Endothelial cell of hepatic sinusoid (primary cell): ENCODE measurements at regions not wholly inside any gene's neighbourhood (a gene's known extent, or its start where the extent isn't known, plus 50 kb on each side); places are given as distances from the start of the nearest gene placed in this dataset.
"Not testable (repeated sequence)": the region's sequence is repeated elsewhere in the genome, so short reads cannot be mapped to it uniquely, and the experiment has no call there.

Experiments
- in situ Hi-C: cut with HindIII; loops from 2 replicates; pipeline ENCODE4 v1.10.0; 2017; ENCODE audit warnings: low sequenced_read_pairs

DNA sequence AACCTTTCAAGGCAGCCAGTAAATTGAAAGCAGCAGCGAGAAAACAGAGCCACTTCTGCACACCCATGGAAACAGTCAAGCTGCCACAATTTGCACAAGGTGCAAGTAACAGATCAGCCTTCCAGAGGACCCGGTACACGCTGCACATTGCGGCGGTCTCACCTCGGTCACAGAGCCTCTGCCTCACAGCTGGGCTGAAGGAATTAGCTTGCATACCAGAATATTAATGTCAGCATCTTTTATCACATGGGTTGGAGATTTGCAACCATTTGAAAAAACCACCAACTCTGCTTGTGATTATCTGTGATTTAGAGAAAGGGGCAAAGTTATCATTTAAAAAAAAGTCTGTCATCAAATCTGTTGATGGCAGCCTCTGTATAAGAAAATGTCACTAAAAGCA lies 330.5 kb upstream of the TCF4 start:
- in situ Hi-C loops, result no loop called here

DNA sequence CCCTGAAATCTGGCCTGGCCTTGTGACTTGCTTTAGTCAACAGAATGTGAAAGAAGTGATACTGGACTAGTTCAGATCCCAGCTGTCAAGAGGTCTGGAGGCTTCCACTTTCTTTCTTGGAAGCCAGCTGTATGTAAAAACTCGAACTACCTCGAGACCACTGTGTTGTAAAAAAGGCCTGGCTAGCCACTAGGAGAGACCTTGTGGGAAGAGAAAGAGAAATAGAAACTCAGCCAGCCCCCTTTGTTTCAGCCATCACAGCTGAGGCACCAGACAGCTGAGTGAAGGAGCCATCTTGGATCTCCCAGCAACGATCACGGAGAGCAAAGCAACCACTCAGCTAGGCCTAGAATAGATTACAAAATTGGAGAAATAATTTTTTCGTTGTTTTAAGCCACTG lies 324.9 kb upstream of the TCF4 start:
- in situ Hi-C loops, result no loop called here

DNA sequence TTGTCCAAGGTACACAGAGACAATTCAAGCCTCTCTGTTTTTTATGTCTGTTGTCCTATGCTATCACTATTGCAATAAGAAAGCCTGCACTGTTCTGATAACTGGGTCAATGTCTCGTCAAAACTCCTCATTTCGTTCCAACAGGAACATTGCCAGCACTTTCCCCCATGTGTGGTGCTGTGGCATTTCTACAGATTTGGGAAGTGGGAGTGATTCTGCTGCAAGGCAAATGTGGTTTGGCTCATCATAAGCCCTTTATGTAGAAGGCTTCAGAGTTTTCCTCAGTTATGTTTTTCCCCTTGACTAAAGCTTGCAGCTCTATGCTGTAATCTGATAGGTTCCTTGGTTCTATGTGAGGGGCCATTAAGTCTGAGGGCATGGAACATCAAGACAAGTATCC lies 324.1 kb upstream of the TCF4 start:
- in situ Hi-C loops, result no loop called here

DNA sequence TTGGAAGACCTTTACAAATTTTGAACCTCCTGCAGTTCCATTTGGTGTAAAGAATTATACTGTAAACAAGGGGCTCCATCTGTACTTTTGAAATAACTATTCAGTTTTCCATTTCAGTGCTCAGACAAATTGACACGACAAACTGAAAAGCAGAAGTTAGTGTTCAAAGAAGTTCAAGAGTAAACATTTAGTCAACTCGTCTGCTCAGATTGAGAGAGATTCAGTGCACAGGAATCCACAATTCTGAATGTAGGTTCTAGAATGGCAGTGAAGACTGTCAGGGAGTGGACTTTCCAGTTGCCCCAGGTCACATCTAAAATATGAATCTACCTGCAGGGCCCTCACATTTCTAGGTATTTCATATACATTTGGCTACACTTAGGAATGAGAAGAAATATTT lies 322.3 kb upstream of the TCF4 start:
- in situ Hi-C loops, result no loop called here

DNA sequence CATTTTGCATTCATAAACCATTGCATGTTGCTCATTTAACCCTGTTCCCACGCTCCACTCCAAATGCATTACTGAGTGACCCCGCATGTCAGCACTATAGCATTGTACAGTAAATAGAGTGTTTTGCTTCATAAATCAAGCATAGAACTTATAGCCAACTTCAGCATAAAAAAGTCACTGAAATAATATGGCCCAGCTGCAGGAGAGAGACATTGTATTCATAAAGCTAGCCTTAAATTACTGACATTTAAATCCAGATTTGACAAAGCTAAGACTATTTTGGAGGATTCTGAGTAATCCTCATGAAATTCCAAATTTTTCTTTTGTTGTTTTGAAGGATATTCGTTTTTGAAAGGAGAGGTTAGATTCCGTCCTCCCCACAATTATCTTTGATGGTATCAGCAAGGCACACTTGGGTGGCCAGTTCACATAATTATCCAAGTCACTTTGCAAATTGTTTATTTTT lies 320.9 kb upstream of the TCF4 start:
- in situ Hi-C loops, result no loop called here

DNA sequence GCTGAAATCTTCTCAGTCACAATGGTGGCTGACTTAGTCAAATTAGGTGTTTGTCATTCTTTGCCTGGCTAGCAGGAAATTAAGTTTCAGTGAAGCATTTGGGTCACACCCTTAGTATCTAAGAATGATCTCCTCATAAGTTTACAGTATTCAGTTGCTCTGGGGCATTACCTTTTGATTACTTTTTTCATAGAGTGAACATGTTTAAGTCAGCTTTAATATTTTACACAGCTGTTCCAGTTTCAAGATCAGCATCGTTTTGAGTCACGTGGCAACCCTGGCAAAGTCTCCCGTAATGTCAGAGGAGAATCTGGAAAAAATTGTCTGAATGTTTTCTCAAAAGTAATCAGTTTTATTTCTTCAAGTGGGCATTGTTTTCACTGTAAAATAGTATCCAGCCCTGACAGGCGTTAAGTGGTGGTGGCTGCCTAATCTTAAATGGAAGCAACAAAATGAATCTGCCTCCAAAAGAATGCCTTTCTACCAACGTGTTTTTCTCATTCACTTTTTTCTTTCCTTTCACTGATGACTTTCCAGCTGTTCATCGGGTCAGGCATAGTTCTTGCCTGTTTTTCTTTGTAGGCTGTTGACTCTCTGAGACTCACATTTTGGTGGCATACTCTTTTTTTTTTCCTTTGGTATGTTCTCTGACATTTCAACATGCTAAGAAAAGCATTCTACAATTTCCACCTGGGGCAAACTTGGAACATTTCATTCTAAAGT lies 319.6 kb upstream of the TCF4 start:
- in situ Hi-C loops, result no loop called here

DNA sequence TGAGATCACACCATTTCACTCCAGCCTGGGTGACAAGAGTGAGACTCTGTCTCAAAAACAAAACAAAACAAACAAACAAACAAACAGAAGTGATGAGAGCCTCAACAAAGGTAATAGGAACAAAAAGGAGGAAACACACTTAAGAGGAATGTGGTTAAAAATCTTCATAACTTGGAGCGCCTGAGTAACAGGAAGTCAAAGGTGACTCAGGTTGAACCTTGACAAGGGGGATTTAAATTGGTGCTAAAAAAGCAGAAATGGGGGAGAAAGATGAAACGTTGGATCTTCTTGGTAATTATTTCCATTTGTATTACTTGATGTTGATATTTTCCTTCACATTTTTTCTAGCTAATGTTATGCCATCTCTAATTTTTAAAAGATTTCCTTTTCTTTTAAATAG lies 318.5 kb upstream of the TCF4 start:
- in situ Hi-C loops, result no loop called here

DNA sequence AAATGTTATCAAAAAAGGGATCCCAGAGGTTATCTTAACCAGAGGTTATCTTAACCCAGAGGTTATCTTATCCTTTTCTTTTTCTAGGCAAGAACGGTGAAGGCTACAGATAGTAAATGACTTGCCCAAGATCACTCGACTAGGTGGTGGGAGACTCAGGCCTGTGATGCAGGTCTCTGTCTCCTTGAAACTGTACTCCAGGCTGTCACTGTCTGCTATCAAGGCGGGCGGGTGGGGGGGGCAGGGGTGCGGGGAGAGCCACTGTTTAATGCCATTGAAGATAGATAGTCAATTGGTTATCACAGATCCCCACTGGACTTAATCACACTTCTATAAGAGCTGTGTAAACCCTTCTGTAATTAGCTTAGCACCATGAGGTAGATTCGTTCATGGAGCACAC lies 315.9 kb upstream of the TCF4 start:
- in situ Hi-C loops, result loop anchor here (5.0 kb wide), 2 partner anchors 58 to 72 kb away; no protein-coding TSS in a partner anchor

DNA sequence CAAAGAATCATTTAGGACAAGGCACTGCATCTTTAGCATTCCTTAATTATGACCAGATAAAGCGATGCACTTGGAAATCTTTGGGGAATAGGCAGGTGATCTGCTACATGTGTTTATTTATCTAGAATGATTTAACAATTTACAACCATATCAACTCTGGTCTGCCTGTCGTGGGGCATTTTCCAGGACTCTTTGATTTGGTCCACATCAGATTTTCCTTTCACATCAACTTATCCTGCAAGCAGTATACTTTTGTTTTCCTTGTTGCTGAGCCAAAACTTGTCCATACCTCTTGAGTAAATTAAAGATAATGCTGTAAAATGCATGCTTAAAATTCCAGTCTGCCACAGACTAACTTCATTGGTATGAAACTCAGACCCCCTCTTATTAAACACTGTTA lies 312.4 kb upstream of the TCF4 start:
- in situ Hi-C loops, result loop anchor here (5.0 kb wide), 2 partner anchors 62 to 68 kb away; no protein-coding TSS in a partner anchor

DNA sequence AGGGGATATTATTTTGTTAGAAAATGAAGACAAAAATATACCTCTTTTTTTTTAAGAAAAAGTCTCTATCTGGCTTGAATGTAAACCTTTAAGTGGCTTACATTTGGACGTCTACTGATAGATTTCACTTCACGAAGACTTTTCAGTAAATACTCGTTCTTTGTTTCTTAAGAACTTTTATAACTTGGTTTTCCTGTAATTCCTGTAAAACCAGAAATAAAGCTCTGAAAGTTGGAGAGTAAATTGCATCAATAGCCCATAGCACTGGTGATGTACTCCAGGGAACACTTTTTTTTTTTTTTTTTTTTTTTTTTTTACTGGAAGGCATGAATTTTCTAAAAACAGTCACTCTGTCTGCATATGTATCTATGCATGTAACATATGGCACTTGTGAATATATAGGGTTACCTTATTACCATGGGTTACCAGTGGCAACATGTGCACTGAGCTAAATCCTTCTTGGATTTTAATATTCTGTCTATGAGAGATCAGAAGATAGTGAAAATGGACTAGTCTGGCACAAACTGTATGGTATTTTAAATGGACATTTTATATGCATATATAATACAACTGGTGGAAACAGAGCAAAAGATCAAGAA lies 309.2 kb upstream of the TCF4 start:
- in situ Hi-C loops, result no loop called here

DNA sequence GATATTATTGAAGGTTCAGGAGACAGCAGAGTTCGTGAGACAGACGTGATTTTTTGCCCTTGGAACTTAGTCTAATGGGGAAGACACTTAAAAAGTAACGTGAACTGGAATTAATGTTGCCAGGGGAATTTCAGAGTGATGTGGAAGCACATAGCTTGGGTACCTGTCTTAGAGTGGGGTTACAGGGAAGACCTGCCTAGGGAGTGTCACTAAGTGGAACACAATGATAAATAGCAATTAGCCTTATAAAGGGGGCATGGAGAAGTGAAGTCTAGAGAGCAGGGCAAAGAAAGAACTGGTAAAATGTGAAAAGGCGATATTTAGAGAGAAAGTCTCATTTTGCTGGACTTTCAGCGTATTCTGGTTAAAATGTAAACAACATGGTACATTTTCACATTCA lies 306.0 kb upstream of the TCF4 start:
- in situ Hi-C loops, result no loop called here

DNA sequence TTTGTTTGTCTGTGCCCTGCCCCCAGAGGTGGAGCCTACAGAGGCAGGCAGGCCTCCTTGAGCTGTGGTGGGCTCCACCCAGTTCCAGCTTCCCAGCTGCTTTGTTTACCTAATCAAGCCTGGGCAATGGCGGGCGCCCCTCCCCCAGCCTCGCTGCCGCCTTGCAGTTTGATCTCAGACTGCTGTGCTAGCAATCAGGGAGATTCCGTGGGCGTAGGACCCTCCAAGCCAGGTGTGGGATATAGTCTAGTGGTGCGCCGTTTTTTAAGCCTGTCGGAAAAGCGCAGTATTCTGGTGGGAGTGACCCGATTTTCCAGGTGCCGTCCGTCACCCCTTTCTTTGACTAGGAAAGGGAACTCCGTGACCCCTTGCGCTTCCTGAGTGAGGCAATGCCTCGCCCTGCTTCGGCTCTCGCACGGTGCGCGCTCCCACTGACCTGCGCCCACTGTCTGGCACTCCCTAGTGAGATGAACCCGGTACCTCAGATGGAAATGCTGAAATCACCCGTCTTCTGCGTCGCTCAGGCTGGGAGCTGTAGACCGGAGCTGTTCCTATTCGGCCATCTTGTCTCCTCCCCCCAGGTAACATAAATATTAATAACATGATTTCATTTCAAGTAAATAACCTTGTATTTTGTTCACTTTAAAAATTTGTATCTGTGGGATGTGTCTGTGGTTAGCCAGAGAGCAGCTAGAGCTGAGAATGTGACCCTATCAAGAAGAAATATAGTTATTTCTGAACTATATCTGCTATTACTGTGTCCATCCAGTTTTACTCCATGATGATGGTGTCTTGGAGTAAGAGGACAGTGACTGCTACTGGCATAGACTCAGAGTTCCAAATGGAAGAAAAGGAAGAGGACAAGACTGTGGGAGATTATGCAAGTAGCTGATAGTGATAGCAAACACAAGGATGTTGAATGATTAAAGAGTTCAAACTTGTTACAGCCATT lies 305.1 kb upstream of the TCF4 start:
- in situ Hi-C loops, result not testable (repeated sequence)

DNA sequence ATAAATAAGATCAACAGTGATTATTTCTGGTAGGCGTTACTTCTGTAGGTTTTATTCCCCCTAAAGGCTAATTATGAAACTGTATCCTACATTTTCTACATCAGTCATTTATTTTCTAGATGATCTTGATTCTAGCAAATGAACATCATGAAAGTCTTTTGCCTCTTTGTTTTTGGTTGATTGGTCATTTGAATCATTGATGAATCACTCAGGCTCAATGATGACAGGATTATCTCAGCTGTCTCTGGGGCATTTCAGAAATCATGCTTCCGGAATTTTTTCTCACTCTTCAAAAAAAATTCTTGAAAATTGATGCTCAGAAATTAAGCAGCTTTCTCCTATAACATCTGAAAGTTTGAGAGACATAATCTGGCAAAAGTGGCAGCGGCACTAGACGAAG lies 298.9 kb upstream of the TCF4 start:
- in situ Hi-C loops, result no loop called here

DNA sequence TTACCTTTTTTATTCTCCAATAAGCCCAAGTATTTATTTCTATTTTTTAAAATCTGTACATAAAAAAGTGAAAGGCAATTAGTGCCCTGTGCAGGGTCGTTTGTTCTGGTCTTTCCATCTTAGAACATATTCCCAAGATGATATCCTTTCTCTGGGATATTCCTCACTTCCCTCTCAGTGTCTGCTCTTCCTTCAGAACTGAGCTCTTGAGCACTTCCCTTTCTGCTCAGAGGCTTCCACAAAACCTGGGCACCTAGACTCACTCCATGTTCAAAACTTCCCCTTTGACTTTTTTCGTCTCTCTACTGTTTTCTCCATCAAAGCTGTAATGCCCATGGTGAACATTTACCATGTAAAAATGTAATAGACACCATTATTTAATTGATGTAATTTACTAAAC lies 296.5 kb upstream of the TCF4 start:
- in situ Hi-C loops, result no loop called here

DNA sequence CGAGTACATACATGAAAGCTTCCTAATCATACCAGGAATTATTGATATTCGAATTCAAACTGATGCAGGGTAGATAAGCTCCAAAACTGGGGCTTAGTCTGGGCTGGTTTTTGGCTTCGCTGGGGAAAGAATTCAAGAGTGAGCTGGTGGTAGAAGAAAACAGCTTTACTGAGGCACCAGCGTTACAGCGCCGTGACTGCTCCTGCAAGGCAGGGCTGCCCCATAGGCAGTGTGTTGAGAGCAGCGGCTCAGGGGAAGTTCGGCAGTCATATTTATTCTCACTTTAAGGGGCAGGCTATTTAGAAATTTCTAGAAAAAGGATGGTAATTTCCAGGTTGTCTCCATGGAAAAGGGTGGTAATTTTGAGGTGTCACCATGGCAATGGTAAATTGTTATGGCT lies 292.6 kb upstream of the TCF4 start:
- in situ Hi-C loops, result no loop called here

DNA sequence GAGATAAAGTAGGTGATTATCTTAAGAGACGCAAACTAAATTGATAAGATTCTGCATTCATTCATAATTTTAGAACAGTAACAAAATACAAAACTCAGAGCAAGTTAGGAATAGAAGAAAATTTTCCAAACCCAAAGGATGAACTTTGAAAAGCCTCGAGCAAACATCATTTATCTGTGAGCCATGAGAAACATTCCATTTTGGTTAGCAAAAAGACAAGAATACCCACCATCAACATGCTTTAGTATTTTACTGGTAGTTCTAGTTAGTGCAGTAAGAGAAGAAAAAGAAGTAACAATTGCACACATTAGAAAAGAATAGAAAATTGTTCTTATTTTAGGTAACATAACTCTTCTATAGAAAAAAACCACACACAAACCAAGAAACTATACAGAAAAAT lies 291.3 kb upstream of the TCF4 start:
- in situ Hi-C loops, result no loop called here

DNA sequence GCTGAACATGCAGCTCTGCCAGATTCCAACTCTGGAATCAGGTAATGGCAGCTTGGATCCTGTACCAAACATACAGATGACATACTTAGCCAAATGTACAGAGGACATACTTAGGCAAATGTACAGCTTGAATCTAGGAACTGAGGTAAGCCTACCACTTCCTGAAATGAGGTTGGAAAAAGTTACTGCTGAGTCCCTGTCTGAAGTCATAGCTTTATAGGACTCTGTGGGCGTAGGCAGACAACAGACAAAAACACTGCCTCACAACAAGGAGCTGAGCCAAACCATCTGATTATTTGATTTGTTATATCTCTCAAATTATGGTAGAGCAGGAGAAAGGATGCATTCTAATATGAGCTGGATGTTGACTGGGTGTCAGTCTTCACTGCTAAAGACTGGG lies 290.2 kb upstream of the TCF4 start:
- in situ Hi-C loops, result no loop called here

DNA sequence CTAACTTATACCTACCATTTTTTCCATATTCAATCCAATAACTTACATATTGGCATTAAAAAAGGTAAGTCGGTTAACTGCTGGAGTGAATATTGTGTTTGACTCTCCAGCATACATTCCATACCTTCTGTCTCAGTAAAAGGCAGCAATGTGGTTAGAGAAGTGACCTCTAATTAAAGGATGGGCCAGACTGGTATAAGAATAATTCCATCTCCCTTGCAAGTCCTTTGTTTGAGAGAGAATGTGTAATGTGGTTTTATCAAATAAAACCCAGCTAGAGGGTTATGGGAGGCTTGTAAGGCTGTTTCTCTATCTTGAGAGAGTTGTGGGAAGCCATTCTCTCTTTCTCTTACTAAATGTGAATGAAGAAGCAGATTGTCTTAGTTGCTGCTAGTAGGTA lies 289.3 kb upstream of the TCF4 start:
- in situ Hi-C loops, result no loop called here

DNA sequence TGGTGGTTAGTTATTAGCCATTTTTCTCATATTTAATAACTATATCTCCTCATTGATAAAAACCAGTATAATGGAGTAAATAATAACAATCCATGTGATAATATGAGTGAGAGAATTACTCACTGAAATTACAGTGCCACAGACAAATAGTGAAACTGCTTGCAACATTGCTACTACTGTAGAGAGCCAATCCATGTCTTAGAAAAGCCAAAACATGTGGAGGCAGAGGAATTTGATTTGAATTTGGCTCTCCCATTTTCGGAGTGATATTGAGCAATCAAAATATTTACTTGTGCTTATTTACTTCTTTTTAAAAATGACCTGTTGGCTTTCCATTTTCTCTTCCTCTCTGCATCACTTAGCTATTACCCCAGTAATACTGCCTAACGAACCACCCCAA lies 288.3 kb upstream of the TCF4 start:
- in situ Hi-C loops, result no loop called here

DNA sequence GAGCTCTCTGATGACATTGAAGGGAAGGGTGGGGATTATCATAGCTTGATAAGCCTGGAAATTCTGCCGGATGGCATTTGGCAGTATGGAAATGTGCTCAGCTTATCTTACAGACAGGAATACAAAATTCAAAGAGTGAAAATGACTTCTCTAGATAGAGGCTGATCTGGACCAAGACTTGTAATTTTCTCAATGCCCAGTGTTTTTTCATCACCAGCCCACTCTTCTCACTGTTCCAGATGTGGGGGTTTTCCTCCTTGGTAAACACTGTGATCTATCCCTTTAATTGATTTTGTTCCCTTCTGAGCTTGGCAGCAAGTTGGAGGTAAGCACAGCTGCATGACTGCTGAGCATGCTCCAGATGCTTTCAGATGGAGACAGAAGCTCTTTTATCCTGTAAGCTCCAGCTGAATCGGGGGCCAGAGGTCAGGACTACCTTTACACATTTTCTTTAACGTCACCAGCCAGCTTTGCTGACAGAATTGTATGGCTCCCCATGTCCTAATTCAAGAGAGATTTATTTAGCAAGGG lies 287.4 kb upstream of the TCF4 start:
- in situ Hi-C loops, result no loop called here
